OCI-LY3 (cell line): ENCODE measurements at regions not wholly inside any gene's neighbourhood (a gene's known extent, or its start where the extent isn't known, plus 50 kb on each side); places are given as distances from the start of the nearest gene placed in this dataset.

Experiments
- H2AFZ ChIP-seq: fragments of 200-600, 300-600 bp; shearing (Covaris generic); 2 replicates; pipeline ENCODE4 v1.6.0; 2014; ENCODE audit warnings: antibody characterized with exemption, low read depth, low read length
- H3K27ac ChIP-seq: fragments of 200-600, 300-600 bp; sonication (generic); 2 replicates; pipeline ENCODE4 v1.5.1; 2014; ENCODE audit warnings: mild to moderate bottlenecking, low read length, moderate library complexity, mixed read lengths
- H3K27me3 ChIP-seq: fragments of 200-600, 300-600 bp; sonication (generic); 2 replicates; pipeline ENCODE4 v1.6.1; 2014; ENCODE audit warnings: low read depth, low read length, mixed read lengths
- H3K36me3 ChIP-seq: fragments of 200-600, 300-600 bp; sonication (generic); replicated peaks from 2 replicates; pipeline ENCODE3; 2014; ENCODE audit warnings: low read depth, low read length, mixed read lengths
- H3K4me1 ChIP-seq: fragments of 300-600, 200-600 bp; sonication (generic); 2 replicates; pipeline ENCODE4 v1.6.1; 2014; ENCODE audit warnings: low read length, mixed read lengths
- H3K4me2 ChIP-seq: fragments of 200-600, 300-600 bp; sonication (generic); 2 replicates; pipeline ENCODE4 v1.6.1; 2014; ENCODE audit warnings: low read length, mixed read lengths
- H3K4me3 ChIP-seq: fragments of 300-600, 200-600 bp; sonication (generic); 2 replicates; pipeline ENCODE4 v1.5.1; 2014; ENCODE audit warnings: antibody characterized with exemption, mild to moderate bottlenecking, low read length, moderate library complexity
- H3K79me2 ChIP-seq: fragments of 300-600, 200-600 bp; shearing (Covaris generic); 2 replicates; pipeline ENCODE4 v1.6.1; 2014; ENCODE audit warnings: mild to moderate bottlenecking, low read length, mixed read lengths
- H3K9ac ChIP-seq: fragments of 300-600, 200-600 bp; shearing (Covaris generic); 2 replicates; pipeline ENCODE4 v1.6.0; 2014; ENCODE audit warnings: mild to moderate bottlenecking, low read length, moderate library complexity
- H3K9me3 ChIP-seq: fragments of 200-600, 300-600 bp; shearing (Covaris generic); 2 replicates; pipeline ENCODE4 v1.6.1; 2014; ENCODE audit warnings: low read length, mixed read lengths; ENCODE audit not compliant: insufficient read depth
- H4K20me1 ChIP-seq: fragments of 200-600, 300-600 bp; sonication (generic); 2 replicates; pipeline ENCODE4 v1.6.1; 2016; ENCODE audit warnings: low read length, mixed read lengths; ENCODE audit not compliant: insufficient read depth
- EZH2phosphoT487 ChIP-seq: fragments of 200-600 bp; shearing (Covaris generic); IDR thresholded peaks from 2 replicates; pipeline ENCODE4 v1.6.1; 2018; ENCODE audit warnings: antibody characterized with exemption, mixed run types, low read depth
- TF ChIP-seq, protein P1 (sequence below): fragments of 200-600, 300-600 bp; sonication (generic); IDR thresholded peaks from 2 replicates; pipeline ENCODE4 v1.5.1; 2014; ENCODE audit warnings: antibody characterized with exemption, low read length, low read depth

DNA sequence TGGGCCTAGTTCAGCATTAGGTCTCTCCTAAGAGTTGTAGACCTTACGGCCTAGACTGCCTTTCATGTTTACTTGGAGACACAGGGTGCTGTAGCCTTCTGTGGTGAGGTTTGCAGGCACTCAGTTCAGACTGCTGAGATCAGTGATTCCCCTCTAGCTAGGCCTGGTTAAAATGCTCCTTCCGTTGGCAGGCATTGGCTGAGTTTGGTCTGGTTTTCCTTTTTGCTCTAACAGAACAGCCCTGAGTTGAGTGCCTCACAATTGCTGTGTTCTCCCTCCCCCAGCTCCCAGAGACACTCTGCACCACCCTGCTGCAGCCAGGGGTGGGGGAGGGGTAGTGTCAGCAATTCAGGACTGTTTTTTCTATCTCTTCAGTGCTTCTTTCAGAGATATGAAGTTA lies 178.9 kb upstream of the DYRK2 start:
- no peak overlapping the region for H3K4me2 ChIP-seq
- no peaks in the 10 kb centered on the region for H3K79me2 ChIP-seq
- H3K9ac ChIP-seq: no peak overlapping the region
- H3K36me3 ChIP-seq: no peaks in the 10 kb centered on the region
- TF ChIP-seq, protein P1, sequence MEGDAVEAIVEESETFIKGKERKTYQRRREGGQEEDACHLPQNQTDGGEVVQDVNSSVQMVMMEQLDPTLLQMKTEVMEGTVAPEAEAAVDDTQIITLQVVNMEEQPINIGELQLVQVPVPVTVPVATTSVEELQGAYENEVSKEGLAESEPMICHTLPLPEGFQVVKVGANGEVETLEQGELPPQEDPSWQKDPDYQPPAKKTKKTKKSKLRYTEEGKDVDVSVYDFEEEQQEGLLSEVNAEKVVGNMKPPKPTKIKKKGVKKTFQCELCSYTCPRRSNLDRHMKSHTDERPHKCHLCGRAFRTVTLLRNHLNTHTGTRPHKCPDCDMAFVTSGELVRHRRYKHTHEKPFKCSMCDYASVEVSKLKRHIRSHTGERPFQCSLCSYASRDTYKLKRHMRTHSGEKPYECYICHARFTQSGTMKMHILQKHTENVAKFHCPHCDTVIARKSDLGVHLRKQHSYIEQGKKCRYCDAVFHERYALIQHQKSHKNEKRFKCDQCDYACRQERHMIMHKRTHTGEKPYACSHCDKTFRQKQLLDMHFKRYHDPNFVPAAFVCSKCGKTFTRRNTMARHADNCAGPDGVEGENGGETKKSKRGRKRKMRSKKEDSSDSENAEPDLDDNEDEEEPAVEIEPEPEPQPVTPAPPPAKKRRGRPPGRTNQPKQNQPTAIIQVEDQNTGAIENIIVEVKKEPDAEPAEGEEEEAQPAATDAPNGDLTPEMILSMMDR: no peak
- no peak for TF ChIP-seq EZH2phosphoT487
- no peaks in the 10 kb centered on the region for H3K4me1 ChIP-seq
- H3K4me3 ChIP-seq: no peak overlapping the region
- no peaks in the 10 kb centered on the region for H4K20me1 ChIP-seq
- H2AFZ ChIP-seq: no peak overlapping the region
- no peak overlapping the region for H3K27ac ChIP-seq
- no peaks in the 10 kb centered on the region for H3K27me3 ChIP-seq
- no peaks in the 10 kb centered on the region for H3K9me3 ChIP-seq

DNA sequence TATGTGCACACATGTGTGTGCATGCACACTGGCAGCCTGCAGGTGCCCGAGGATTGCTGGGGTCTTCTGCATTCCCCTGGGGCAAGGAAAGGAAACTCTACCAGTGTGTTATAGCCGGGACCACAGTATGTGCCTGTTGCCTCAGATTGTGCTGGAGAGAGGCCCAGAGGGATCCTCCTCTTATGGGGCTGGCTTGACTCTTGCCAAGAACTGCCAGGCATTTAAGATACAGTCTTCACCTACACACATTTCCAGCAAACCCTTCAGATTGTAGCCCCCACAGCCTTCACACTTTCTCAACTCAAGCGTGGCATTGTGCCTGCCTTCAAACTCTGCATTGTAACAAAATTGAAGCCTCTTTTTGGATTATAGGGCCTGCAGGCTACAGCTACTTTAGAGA lies 176.7 kb upstream of the DYRK2 start:
- H3K36me3 ChIP-seq: no peaks in the 10 kb centered on the region
- H3K27me3 ChIP-seq: no peaks in the 10 kb centered on the region
- H3K4me1 ChIP-seq: no peaks in the 10 kb centered on the region
- no peaks in the 10 kb centered on the region for H4K20me1 ChIP-seq
- no peak overlapping the region for H3K4me2 ChIP-seq
- no peak overlapping the region for H3K27ac ChIP-seq
- no peaks in the 10 kb centered on the region for H3K9me3 ChIP-seq
- TF ChIP-seq, protein P1: no peak
- no peak for TF ChIP-seq EZH2phosphoT487
- no peaks in the 10 kb centered on the region for H3K79me2 ChIP-seq
- no peak overlapping the region for H3K9ac ChIP-seq
- H3K4me3 ChIP-seq: no peak overlapping the region
- H2AFZ ChIP-seq: no peak overlapping the region

DNA sequence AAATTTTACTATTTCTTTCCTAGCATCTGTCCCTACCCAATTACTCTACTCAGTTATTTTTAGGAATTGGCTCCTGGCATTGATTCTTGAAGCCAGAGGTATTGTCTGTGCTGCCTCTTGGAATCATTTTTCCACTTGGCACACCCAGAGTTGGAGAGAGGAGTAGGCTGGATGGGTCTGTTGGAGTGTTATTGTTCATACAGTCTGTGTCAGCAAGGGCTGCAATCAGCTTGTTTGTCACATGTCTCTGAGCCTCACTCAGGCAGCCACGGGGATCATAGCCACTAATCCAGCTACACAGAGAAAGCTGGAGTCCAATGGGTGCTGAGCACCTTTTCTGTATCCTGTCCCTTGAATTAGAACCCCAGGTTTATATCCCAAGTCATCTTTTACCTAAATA lies 176.0 kb upstream of the DYRK2 start:
- H3K4me3 ChIP-seq: no peak overlapping the region
- no peak overlapping the region for H3K9ac ChIP-seq
- H3K9me3 ChIP-seq: no peaks in the 10 kb centered on the region
- H2AFZ ChIP-seq: no peak overlapping the region
- no peaks in the 10 kb centered on the region for H3K27me3 ChIP-seq
- H4K20me1 ChIP-seq: no peaks in the 10 kb centered on the region
- H3K36me3 ChIP-seq: no peaks in the 10 kb centered on the region
- H3K4me1 ChIP-seq: no peaks in the 10 kb centered on the region
- H3K79me2 ChIP-seq: no peaks in the 10 kb centered on the region
- H3K27ac ChIP-seq: no peak overlapping the region
- no peak overlapping the region for H3K4me2 ChIP-seq
- TF ChIP-seq, protein P1: no peak
- TF ChIP-seq EZH2phosphoT487: no peak

DNA sequence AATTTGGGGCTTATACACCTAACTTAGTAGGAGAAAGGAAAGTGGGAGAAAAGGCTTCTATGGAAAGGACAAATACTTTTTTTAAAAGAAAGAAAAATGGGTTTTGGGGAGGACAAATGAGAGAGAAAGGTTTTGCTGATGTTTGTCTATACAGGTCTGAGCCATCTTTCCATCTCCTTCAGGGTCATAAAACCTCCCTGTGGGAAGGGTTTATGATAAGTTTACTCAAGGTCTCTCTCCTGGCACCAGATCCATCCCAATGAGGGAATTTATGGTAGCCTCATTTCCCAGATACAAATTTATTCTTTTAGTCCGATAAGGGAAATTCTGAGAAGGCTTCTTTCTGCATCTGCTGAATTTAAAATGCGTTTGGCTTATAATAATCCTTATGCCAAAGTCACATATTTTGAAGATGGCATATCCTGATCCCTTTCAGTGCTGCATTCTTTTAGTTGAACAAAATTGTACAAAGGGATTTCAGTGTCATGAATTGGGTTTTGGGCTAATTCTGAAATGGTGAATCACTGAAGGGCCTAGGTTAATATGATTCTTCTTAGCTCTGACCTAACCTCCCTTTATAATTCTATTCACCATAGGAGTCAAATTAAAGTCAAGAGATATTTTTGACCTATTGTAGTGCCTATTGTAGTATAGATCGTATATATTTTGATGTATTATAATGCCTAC lies 173.5 kb upstream of the DYRK2 start:
- Histone ChIP-seq H3K9me3 (no peaks in the 10 kb centered on the region), H3K9ac (no peak overlapping the region), H3K4me3 (no peak overlapping the region), H3K79me2 (no peaks in the 10 kb centered on the region), H3K4me1 (no peaks in the 10 kb centered on the region), H3K27me3 (no peaks in the 10 kb centered on the region), H2AFZ (no peak overlapping the region), H3K4me2 (no peak overlapping the region), H4K20me1 (no peaks in the 10 kb centered on the region), H3K36me3 (no peaks in the 10 kb centered on the region), H3K27ac (no peak overlapping the region)
- TF ChIP-seq, protein P1: no peak
- no peak for TF ChIP-seq EZH2phosphoT487
